Endothelial cell of umbilical vein (primary cell): ENCODE measurements at regions not wholly inside any gene's neighbourhood (a gene's known extent, or its start where the extent isn't known, plus 50 kb on each side); places are given as distances from the start of the nearest gene placed in this dataset.

Experiments used
- BruUV-seq: library from RNA; stranded (reverse); fragments of 400-500 nt; replicated peaks from 2 replicates; lab custom pipeline; 2021; lab: Mats Ljungman, UMichigan
- CTCF ChIA-PET: fragments of 300-600, 350-600 bp; sonication (Branson Sonifier 250); formaldehyde crosslinking; loops from one replicate; lab custom pipeline; 2021; ENCODE audit warnings: antibody characterized with exemption, inconsistent platforms; lab: Charles Lee
- POLR2A ChIA-PET: fragments of 300-600, 350-600 bp; sonication (Branson Sonifier 250); formaldehyde crosslinking; loops from one replicate; lab custom pipeline; 2021; ENCODE audit warnings: antibody characterized with exemption, inconsistent platforms; lab: Charles Lee
- DNase-seq: peaks from one replicate; pipeline ENCODE4 v3.0.0-alpha.2; 2011; ENCODE audit warnings: low read depth, low spot score
- FAIRE-seq: peaks from 2 replicates; lab custom pipeline; 2011; peaks lifted over from hg19 to GRCh38; lab: Jason Lieb, UNC
- H2AFZ ChIP-seq: 2 replicates; pipeline ENCODE4 v1.6.0; 2012; ENCODE audit warnings: low read depth, low read length, control low read depth, inconsistent platforms
- H3K27ac ChIP-seq: 2 replicates; pipeline ENCODE4 v1.5.1; 2011; ENCODE audit warnings: low read depth, mild to moderate bottlenecking, control low read depth, low read length, moderate library complexity; ENCODE audit not compliant: insufficient read depth
- H3K27me3 ChIP-seq, 2 experiments: 2 replicates each; pipeline versions ENCODE4 v1.6.0 to v1.6.1; 2011; ENCODE audit warnings: low read length in 2 of 2, mixed read lengths in 1 of 2; ENCODE audit not compliant: control insufficient read depth in 2 of 2, insufficient read depth in 2 of 2
- H3K36me3 ChIP-seq, 2 experiments: 2 replicates in 1 of 2; 3 replicates in 1 of 2; pipeline ENCODE4 v1.5.1; 2011; ENCODE audit warnings: low read length in 2 of 2, mild to moderate bottlenecking in 1 of 2, moderate library complexity in 1 of 2; ENCODE audit not compliant: control insufficient read depth in 2 of 2, insufficient read depth in 2 of 2; ENCODE audit errors: extremely low read depth in 1 of 2
- H3K4me1 ChIP-seq: 3 replicates; pipeline ENCODE4 v1.5.1; 2011; ENCODE audit warnings: mild to moderate bottlenecking, low read length; ENCODE audit not compliant: control insufficient read depth, insufficient read depth; ENCODE audit errors: extremely low read depth
- H3K4me2 ChIP-seq: 2 replicates; pipeline ENCODE4 v1.6.1; 2011; ENCODE audit warnings: low read length, control low read depth, mixed read lengths; ENCODE audit not compliant: insufficient read depth
- H3K4me3 ChIP-seq, 3 experiments: fragments of 200-600 bp in 1 of 3; sonication (generic), shearing (Covaris generic) in 1 of 3; replicated peaks in 1 of 3; 2 replicates each; pipeline ENCODE4 v1.5.1; 2011 to 2016; ENCODE audit warnings: control low read depth in 3 of 3, low read length in 3 of 3, mild to moderate bottlenecking in 2 of 3, inconsistent platforms in 1 of 3, low read depth in 1 of 3, moderate library complexity in 1 of 3; ENCODE audit not compliant: insufficient read depth in 1 of 3
- H3K79me2 ChIP-seq: 2 replicates; pipeline ENCODE4 v1.6.0; 2012; ENCODE audit warnings: low read length, inconsistent platforms; ENCODE audit not compliant: control insufficient read depth, insufficient read depth
- H3K9ac ChIP-seq: replicated peaks from 2 replicates; pipeline ENCODE3; 2011; ENCODE audit warnings: low read length, control low read depth; ENCODE audit not compliant: insufficient read depth; ENCODE audit errors: extremely low read depth
- H3K9me1 ChIP-seq: replicated peaks from 3 replicates; pipeline ENCODE4 v1.6.0; 2011; ENCODE audit warnings: mild to moderate bottlenecking, low read length; ENCODE audit not compliant: control insufficient read depth, insufficient read depth; ENCODE audit errors: extremely low read depth
- H3K9me3 ChIP-seq: replicated peaks from 2 replicates; pipeline ENCODE4 v1.5.1; 2012; ENCODE audit warnings: low read length, inconsistent platforms; ENCODE audit not compliant: control insufficient read depth, insufficient read depth
- H4K20me1 ChIP-seq: replicated peaks from 2 replicates; pipeline ENCODE3; 2011; ENCODE audit warnings: mild to moderate bottlenecking, low read length; ENCODE audit not compliant: control insufficient read depth, insufficient read depth; ENCODE audit errors: extremely low read depth
- CTCF ChIP-seq, 2 donors: IDR thresholded peaks; 1 replicate in 1 of 2; 2 replicates in 1 of 2; pipeline ENCODE4 v1.5.1; 2011; ENCODE audit warnings: low read length in 2 of 2, mild to moderate bottlenecking in 2 of 2, moderate library complexity in 2 of 2, control low read depth in 1 of 2, inconsistent platforms in 1 of 2, low read depth in 1 of 2; ENCODE audit not compliant: insufficient read depth in 1 of 2; ENCODE audit errors: extremely low read depth in 1 of 2
- EZH2 ChIP-seq: IDR thresholded peaks from 2 replicates; pipeline ENCODE4 v1.6.1; 2012; ENCODE audit warnings: borderline replicate concordance, low read depth, mild to moderate bottlenecking, moderate library complexity, low read length, inconsistent platforms; ENCODE audit not compliant: severe bottlenecking
- FOS ChIP-seq: IDR thresholded peaks from 2 replicates; pipeline ENCODE4 v1.6.1; 2011; ENCODE audit warnings: mild to moderate bottlenecking, low read length, moderate library complexity, borderline replicate concordance; ENCODE audit not compliant: insufficient read depth
- GATA2 ChIP-seq: IDR thresholded peaks from 2 replicates; pipeline ENCODE4 v1.7.0; 2011; ENCODE audit warnings: low read depth, mild to moderate bottlenecking, moderate library complexity, mixed read lengths, low read length; ENCODE audit not compliant: insufficient read length, insufficient read depth
- JUN ChIP-seq: IDR thresholded peaks from 2 replicates; pipeline ENCODE4 v1.6.1; 2011; ENCODE audit warnings: borderline replicate concordance, low read depth; ENCODE audit not compliant: insufficient read length, insufficient read depth
- MAX ChIP-seq: IDR thresholded peaks from 2 replicates; pipeline ENCODE4 v1.6.1; 2011; ENCODE audit not compliant: insufficient read depth, insufficient read length
- MYC ChIP-seq: IDR thresholded peaks from one replicate; pipeline ENCODE4 v1.6.1; 2011; ENCODE audit warnings: mild to moderate bottlenecking, low read depth, low read length
- POLR2A ChIP-seq: IDR thresholded peaks from 2 replicates; pipeline ENCODE4 v1.6.1; 2012; ENCODE audit warnings: low read depth, mild to moderate bottlenecking, control low read depth, low read length
- POLR2AphosphoS5 ChIP-seq: IDR thresholded peaks from 2 replicates; pipeline ENCODE4 v1.6.1; 2012; ENCODE audit warnings: low read depth, mild to moderate bottlenecking, control low read depth, low read length, moderate library complexity; ENCODE audit not compliant: insufficient read depth
- dilution Hi-C: fragments of 300-500 bp; cut with MboI; formaldehyde crosslinking; loops from one replicate; pipeline ENCODE4 v1.15.0; 2019; ENCODE audit warnings: low sequenced_read_pairs; ENCODE audit not compliant: extremely low pct_ligation_motif_present
- intact Hi-C: fragments of 100-400 bp; cut with micrococcal nuclease; formaldehyde crosslinking; loops from one replicate; pipeline ENCODE4 v1.10.0; 2022

DNA sequence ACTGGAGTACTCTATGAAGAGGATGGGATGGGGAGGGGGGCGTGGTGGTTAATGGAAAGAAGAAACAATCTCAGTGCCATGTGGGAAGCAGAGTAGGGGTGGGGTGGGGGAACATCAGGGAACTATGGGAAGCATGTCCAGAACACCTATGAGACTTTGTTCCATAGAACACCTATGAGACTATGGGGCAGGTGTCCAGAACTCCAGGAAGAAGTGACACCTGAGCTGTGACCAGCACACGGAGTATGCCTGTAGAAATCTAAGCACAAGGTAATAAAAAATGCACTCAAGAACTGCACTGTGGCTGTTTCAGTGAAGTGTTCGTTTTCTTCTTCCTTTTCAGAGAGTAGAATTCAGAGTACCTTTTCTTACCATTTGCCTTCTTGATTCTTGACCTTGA, 704.8 kb upstream of the TENM3 start:
- TF ChIP-seq POLR2AphosphoS5 (no peak), MYC (no peak), JUN (no peak), CTCF (IDR thresholded peaks at IDR 0.05; ENCODE audit: extremely low read depth in 1 of 2, insufficient read depth in 1 of 2, low read depth in 1 of 2, low read length in 2 of 2) (no peak), FOS (no peak)
- no peaks in the 10 kb centered on the region for H3K9me3 ChIP-seq
- H3K79me2 ChIP-seq = no peaks in the 10 kb centered on the region
- dilution Hi-C loops = no loop called here
- no peak overlapping the region for H3K4me3 ChIP-seq
- no peak overlapping the region for H2AFZ ChIP-seq
- H3K9me1 ChIP-seq = no peaks in the 10 kb centered on the region
- no peak overlapping the region for H3K4me2 ChIP-seq
- CTCF ChIA-PET = no interaction called here
- no peaks in the 10 kb centered on the region for H4K20me1 ChIP-seq
- intact Hi-C loops = no loop called here
- BruUV-seq = no TSS peak
- DNase-seq = no peak
- POLR2A ChIA-PET = no interaction called here
- no peak overlapping the region for H3K9ac ChIP-seq
- no peaks in the 10 kb centered on the region for H3K27me3 ChIP-seq
- FAIRE-seq = no peak
- H3K27ac ChIP-seq = no peak overlapping the region
- H3K36me3 ChIP-seq = no peaks in the 10 kb centered on the region
- no peaks in the 10 kb centered on the region for H3K4me1 ChIP-seq

DNA sequence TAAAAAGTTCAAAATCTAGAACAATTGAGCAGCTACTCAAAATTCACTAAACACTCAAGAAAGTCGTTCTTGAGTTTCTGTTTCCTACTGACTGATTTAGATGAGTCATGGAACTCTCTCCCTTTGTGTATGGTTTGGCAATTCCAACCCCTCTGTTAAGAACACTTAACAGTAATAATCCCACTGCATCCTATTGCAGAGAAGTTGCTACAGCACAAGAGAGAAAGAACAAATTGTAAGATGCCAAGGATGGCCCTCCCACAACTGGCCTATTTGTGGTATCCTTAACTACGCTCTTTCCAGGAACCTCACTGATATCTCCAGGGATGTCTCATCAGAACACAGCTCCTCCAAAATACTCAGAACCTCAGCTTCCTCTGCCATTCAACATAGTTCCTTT, 701.8 kb upstream of the TENM3 start:
- ChIA-PET POLR2A (no interaction called here), CTCF (no interaction called here)
- DNase-seq = no peak
- no peak for TF ChIP-seq CTCF (IDR thresholded peaks at IDR 0.05; ENCODE audit: extremely low read depth in 1 of 2, insufficient read depth in 1 of 2, low read depth in 1 of 2, low read length in 2 of 2)
- no peak for TF ChIP-seq POLR2AphosphoS5
- no peak for TF ChIP-seq MAX
- TF ChIP-seq FOS = no peak
- no peak for TF ChIP-seq JUN
- no peak for TF ChIP-seq POLR2A
- TF ChIP-seq GATA2 = no peak
- no peak for TF ChIP-seq EZH2
- no peak for TF ChIP-seq MYC
- Histone ChIP-seq H3K9me1 (no peaks in the 10 kb centered on the region), H4K20me1 (no peaks in the 10 kb centered on the region), H3K4me3 (no peak overlapping the region), H3K27ac (no peak overlapping the region), H3K4me1 (no peaks in the 10 kb centered on the region), H3K36me3 (no peaks in the 10 kb centered on the region), H3K9me3 (no peaks in the 10 kb centered on the region), H3K4me2 (no peak overlapping the region), H3K27me3 (no peaks in the 10 kb centered on the region), H3K9ac (no peak overlapping the region), H3K79me2 (no peaks in the 10 kb centered on the region), H2AFZ (no peak overlapping the region)
- FAIRE-seq = no peak
- intact Hi-C loops = no loop called here
- dilution Hi-C loops = no loop called here
- BruUV-seq = no TSS peak
